Astrocyte (in vitro differentiated cells and primary cell): ENCODE measurements at regions not wholly inside any gene's neighbourhood (a gene's known extent, or its start where the extent isn't known, plus 50 kb on each side); places are given as distances from the start of the nearest gene placed in this dataset.

Experiments used
- DNase-seq: peaks from one replicate; pipeline ENCODE4 v3.0.0-alpha.2; 2010; ENCODE audit warnings: low read depth
- FAIRE-seq: peaks from 2 replicates; lab custom pipeline; 2011; peaks lifted over from hg19 to GRCh38; lab: Jason Lieb, UNC
- H2AFZ ChIP-seq: 2 replicates; pipeline ENCODE4 v1.6.0; 2012; ENCODE audit warnings: low read depth, low read length, inconsistent platforms
- H3K27ac ChIP-seq: 2 replicates; pipeline ENCODE4 v1.5.1; 2011; ENCODE audit warnings: low read depth, low read length, inconsistent platforms
- H3K27me3 ChIP-seq: 2 replicates; pipeline ENCODE4 v1.6.0; 2011; ENCODE audit warnings: low read length, inconsistent platforms; ENCODE audit not compliant: insufficient read depth
- H3K36me3 ChIP-seq: 2 replicates; pipeline ENCODE4 v1.5.1; 2011; ENCODE audit warnings: low read length, inconsistent platforms; ENCODE audit not compliant: insufficient read depth
- H3K4me1 ChIP-seq: 2 replicates; pipeline ENCODE4 v1.5.1; 2011; ENCODE audit warnings: low read length, inconsistent platforms; ENCODE audit not compliant: insufficient read depth
- H3K4me2 ChIP-seq: 2 replicates; pipeline ENCODE4 v1.6.0; 2012; ENCODE audit warnings: low read length, inconsistent platforms
- H3K4me3 ChIP-seq: 2 replicates; pipeline ENCODE4 v1.5.1; 2011; ENCODE audit warnings: low read depth, mild to moderate bottlenecking, low read length, inconsistent platforms; ENCODE audit not compliant: insufficient read depth
- H3K79me2 ChIP-seq: 2 replicates; pipeline ENCODE4 v1.6.0; 2012; ENCODE audit warnings: mild to moderate bottlenecking, low read length, inconsistent platforms; ENCODE audit not compliant: insufficient read depth
- H3K9ac ChIP-seq: 2 replicates; pipeline ENCODE4 v1.6.0; 2012; ENCODE audit warnings: mild to moderate bottlenecking, low read length, inconsistent platforms
- H3K9me3 ChIP-seq: 2 replicates; pipeline ENCODE4 v1.5.1; 2012; ENCODE audit warnings: low read depth, mild to moderate bottlenecking, low read length, inconsistent platforms; ENCODE audit not compliant: insufficient read depth
- H4K20me1 ChIP-seq: 2 replicates; pipeline ENCODE4 v1.6.0; 2012; ENCODE audit warnings: low read length, inconsistent platforms; ENCODE audit not compliant: insufficient read depth
- H3K27ac Mint-ChIP-seq: one replicate; pipeline ENCODE4 v1.8.0; 2021; ENCODE audit warnings: mild to moderate bottlenecking, mixed read lengths; ENCODE audit not compliant: unreplicated experiment
- H3K27me3 Mint-ChIP-seq: one replicate; pipeline ENCODE4 v1.8.0; 2021; ENCODE audit warnings: low read depth, mixed read lengths; ENCODE audit not compliant: unreplicated experiment
- H3K36me3 Mint-ChIP-seq: one replicate; pipeline ENCODE4 v1.8.0; 2021; ENCODE audit warnings: low read depth, mixed read lengths; ENCODE audit not compliant: unreplicated experiment
- H3K4me1 Mint-ChIP-seq: one replicate; pipeline ENCODE4 v1.8.0; 2021; ENCODE audit warnings: low read depth, mixed read lengths; ENCODE audit not compliant: unreplicated experiment
- H3K4me3 Mint-ChIP-seq: one replicate; pipeline ENCODE4 v1.8.0; 2021; ENCODE audit warnings: mild to moderate bottlenecking, moderate library complexity, mixed read lengths; ENCODE audit not compliant: unreplicated experiment
- H3K9me3 Mint-ChIP-seq: one replicate; pipeline ENCODE4 v1.8.0; 2021; ENCODE audit warnings: mild to moderate bottlenecking, mixed read lengths; ENCODE audit not compliant: unreplicated experiment
- EZH2 ChIP-seq: IDR thresholded peaks from 2 replicates; pipeline ENCODE4 v1.6.1; 2012; ENCODE audit warnings: mild to moderate bottlenecking, low read length, inconsistent platforms; ENCODE audit not compliant: insufficient read depth
- TF ChIP-seq, protein P1 (sequence below): IDR thresholded peaks from 2 replicates; pipeline ENCODE4 v1.5.1; 2011; ENCODE audit warnings: low read depth, mild to moderate bottlenecking, inconsistent platforms, low read length, moderate library complexity; ENCODE audit not compliant: insufficient read depth

DNA sequence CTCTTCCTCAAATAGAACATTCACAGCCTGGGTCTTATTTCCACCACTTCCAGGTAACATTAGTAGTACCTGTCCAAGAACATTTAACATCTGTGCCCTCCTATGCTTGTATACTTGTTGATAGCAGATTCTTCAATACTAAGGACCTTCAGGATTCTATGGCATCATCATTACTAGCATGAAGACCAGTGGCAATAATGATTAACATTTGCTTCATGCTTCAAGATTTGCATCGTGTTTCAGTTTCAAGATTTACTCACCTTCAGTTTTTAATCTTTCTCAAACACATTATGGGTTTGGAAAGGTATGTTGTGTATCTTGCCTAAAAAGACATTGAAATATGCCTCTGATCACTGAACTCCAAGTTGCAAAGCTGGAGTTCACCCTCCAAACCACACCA lies 412.8 kb upstream of the NRSN1 start:
- FAIRE-seq (no peak), DNase-seq (no peak)
- Mint-ChIP-seq H3K27ac (no peak overlapping the region), H3K4me1 (no peaks in the 10 kb centered on the region), H3K9me3 (no peaks in the 10 kb centered on the region), H3K4me3 (no peak overlapping the region), H3K36me3 (no peaks in the 10 kb centered on the region), H3K27me3 (no peaks in the 10 kb centered on the region)
- Histone ChIP-seq H4K20me1 (no peaks in the 10 kb centered on the region), H2AFZ (no peak overlapping the region), H3K4me2 (no peak overlapping the region), H3K27ac (no peak overlapping the region), H3K79me2 (no peaks in the 10 kb centered on the region), H3K9ac (no peak overlapping the region), H3K36me3 (no peaks in the 10 kb centered on the region), H3K27me3 (no peaks in the 10 kb centered on the region), H3K9me3 (no peaks in the 10 kb centered on the region), H3K4me1 (no peaks in the 10 kb centered on the region), H3K4me3 (no peak overlapping the region)
- TF ChIP-seq EZH2, result no peak
- TF ChIP-seq, protein P1, sequence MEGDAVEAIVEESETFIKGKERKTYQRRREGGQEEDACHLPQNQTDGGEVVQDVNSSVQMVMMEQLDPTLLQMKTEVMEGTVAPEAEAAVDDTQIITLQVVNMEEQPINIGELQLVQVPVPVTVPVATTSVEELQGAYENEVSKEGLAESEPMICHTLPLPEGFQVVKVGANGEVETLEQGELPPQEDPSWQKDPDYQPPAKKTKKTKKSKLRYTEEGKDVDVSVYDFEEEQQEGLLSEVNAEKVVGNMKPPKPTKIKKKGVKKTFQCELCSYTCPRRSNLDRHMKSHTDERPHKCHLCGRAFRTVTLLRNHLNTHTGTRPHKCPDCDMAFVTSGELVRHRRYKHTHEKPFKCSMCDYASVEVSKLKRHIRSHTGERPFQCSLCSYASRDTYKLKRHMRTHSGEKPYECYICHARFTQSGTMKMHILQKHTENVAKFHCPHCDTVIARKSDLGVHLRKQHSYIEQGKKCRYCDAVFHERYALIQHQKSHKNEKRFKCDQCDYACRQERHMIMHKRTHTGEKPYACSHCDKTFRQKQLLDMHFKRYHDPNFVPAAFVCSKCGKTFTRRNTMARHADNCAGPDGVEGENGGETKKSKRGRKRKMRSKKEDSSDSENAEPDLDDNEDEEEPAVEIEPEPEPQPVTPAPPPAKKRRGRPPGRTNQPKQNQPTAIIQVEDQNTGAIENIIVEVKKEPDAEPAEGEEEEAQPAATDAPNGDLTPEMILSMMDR, result no peak

DNA sequence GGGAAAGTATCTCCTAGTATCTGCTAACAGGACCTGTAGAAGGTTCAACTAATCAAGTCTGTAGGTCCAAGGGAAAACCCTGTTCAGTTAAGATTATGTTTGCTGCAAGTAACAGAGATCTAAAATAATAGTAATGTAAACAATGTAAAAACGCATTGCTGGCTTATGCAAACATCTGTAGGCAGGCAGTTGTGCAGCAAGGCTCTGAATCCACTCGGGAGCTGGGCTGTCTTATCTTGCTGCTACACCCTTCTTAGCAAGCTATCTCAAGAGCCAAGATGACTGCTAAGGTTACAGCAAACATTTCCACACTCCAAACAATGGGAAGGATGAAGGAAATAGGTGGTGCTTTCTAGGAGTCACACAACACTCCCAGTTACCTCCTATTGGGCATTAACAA lies 397.3 kb upstream of the NRSN1 start:
- Mint-ChIP-seq H3K4me1 (no peaks in the 10 kb centered on the region), H3K36me3 (no peaks in the 10 kb centered on the region), H3K9me3 (no peaks in the 10 kb centered on the region), H3K27me3 (no peaks in the 10 kb centered on the region), H3K27ac (no peak overlapping the region), H3K4me3 (no peak overlapping the region)
- no peak overlapping the region for H3K27ac ChIP-seq
- no peak for DNase-seq
- no peak for FAIRE-seq
- H3K4me3 ChIP-seq, result no peak overlapping the region
- H3K4me1 ChIP-seq, result no peaks in the 10 kb centered on the region
- H3K27me3 ChIP-seq, result no peaks in the 10 kb centered on the region
- H3K79me2 ChIP-seq, result no peaks in the 10 kb centered on the region
- no peaks in the 10 kb centered on the region for H3K9me3 ChIP-seq
- no peak overlapping the region for H3K4me2 ChIP-seq
- no peaks in the 10 kb centered on the region for H4K20me1 ChIP-seq
- no peak overlapping the region for H3K9ac ChIP-seq
- no peaks in the 10 kb centered on the region for H3K36me3 ChIP-seq
- H2AFZ ChIP-seq, result no peak overlapping the region
- TF ChIP-seq, protein P1, result no peak
- TF ChIP-seq EZH2, result no peak

DNA sequence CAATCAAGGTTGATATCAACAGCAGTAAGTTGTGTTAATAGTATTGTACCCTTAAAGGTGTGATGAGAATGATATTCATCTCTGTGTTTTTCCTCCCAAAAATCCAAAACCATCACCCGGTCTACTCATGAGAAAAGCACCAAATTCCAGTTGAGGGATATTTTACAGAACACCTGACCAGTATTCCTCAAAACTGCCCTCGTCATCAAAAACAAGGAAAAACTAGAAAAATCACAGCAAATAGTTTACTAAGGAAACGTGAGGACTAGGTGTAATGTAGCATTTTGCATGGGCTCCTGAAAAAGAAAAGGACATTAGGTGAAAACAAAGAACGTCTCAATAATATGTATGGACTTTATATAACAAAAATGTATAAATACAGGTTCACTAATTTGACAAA lies 394.4 kb upstream of the NRSN1 start:
- no peaks in the 10 kb centered on the region for H4K20me1 ChIP-seq
- DNase-seq (no peak), FAIRE-seq (no peak)
- no peaks in the 10 kb centered on the region for H3K36me3 Mint-ChIP-seq
- H3K36me3 ChIP-seq, result no peaks in the 10 kb centered on the region
- no peaks in the 10 kb centered on the region for H3K9me3 ChIP-seq
- no peak overlapping the region for H3K4me3 ChIP-seq
- no peaks in the 10 kb centered on the region for H3K9me3 Mint-ChIP-seq
- H3K79me2 ChIP-seq, result no peaks in the 10 kb centered on the region
- H3K27me3 ChIP-seq, result no peaks in the 10 kb centered on the region
- H3K9ac ChIP-seq, result no peak overlapping the region
- H3K27ac Mint-ChIP-seq, result no peak overlapping the region
- H3K4me1 Mint-ChIP-seq, result no peaks in the 10 kb centered on the region
- TF ChIP-seq, protein P1, result no peak
- no peak for TF ChIP-seq EZH2
- H2AFZ ChIP-seq, result no peak overlapping the region
- no peaks in the 10 kb centered on the region for H3K4me1 ChIP-seq
- H3K4me2 ChIP-seq, result no peak overlapping the region
- H3K27me3 Mint-ChIP-seq, result no peaks in the 10 kb centered on the region
- H3K4me3 Mint-ChIP-seq, result no peak overlapping the region
- no peak overlapping the region for H3K27ac ChIP-seq
